ENCODE measurements at regions not wholly inside any gene's neighbourhood (a gene's known extent, or its start where the extent isn't known, plus 50 kb on each side); places are given as distances from the start of the nearest gene placed in this dataset.
"Not testable (repeated sequence)": the region's sequence is repeated elsewhere in the genome, so short reads cannot be mapped to it uniquely, and the experiment has no call there.

GRCh38 chr14:25340882-25341281 is 290.9 kb upstream of the STXBP6 start:
- BruUV-seq (replicated peaks) = no TSS peak
- no peak overlapping the region for H3K4me3 Mint-ChIP-seq (ENCODE audit: low read depth, unreplicated experiment)
- no peaks in the 10 kb centered on the region for H3K27me3 Mint-ChIP-seq (ENCODE audit: unreplicated experiment)
- peaks cover 5% of the 10 kb centered on the region for H3K9me3 Mint-ChIP-seq (ENCODE audit: low read depth, unreplicated experiment)
- H3K4me1 Mint-ChIP-seq (ENCODE audit: low read depth, unreplicated experiment) = no peaks in the 10 kb centered on the region
- no peak overlapping the region for H3K27ac Mint-ChIP-seq (ENCODE audit: unreplicated experiment)
- TF ChIP-seq CTCF (IDR thresholded peaks at IDR 0.05; ENCODE audit: unreplicated experiment) = no peak
- no peaks in the 10 kb centered on the region for H3K36me3 Mint-ChIP-seq (ENCODE audit: insufficient read depth, unreplicated experiment)
- CTCF ChIA-PET = no interaction called here
- intact Hi-C loops (cut with micrococcal nuclease; ENCODE audit: unreplicated experiment) = no loop called here
- no peak for DNase-seq

- no peak for DNase-seq
- no TSS peak for BruUV-seq (replicated peaks)
- CTCF ChIA-PET = interaction anchor here (0.7 kb wide), 1 partner anchor 442 kb away, joined by 4 read pairs; no protein-coding TSS in a partner anchor
- Mint-ChIP-seq H3K27me3 (ENCODE audit: unreplicated experiment) (no peaks in the 10 kb centered on the region), H3K4me1 (ENCODE audit: low read depth, unreplicated experiment) (no peaks in the 10 kb centered on the region), H3K9me3 (ENCODE audit: low read depth, unreplicated experiment) (peaks cover 14% of the 10 kb centered on the region), H3K36me3 (ENCODE audit: insufficient read depth, unreplicated experiment) (no peaks in the 10 kb centered on the region), H3K4me3 (ENCODE audit: low read depth, unreplicated experiment) (no peak overlapping the region), H3K27ac (ENCODE audit: unreplicated experiment) (no peak overlapping the region)
- no peak for TF ChIP-seq CTCF (IDR thresholded peaks at IDR 0.05; ENCODE audit: unreplicated experiment)
- intact Hi-C loops (cut with micrococcal nuclease; ENCODE audit: unreplicated experiment) = no loop called here
Measured at GRCh38 chr14:25322784-25323183, 272.8 kb upstream of the STXBP6 start.

- H3K4me3 Mint-ChIP-seq (ENCODE audit: low read depth, unreplicated experiment); H3K9me3 Mint-ChIP-seq (ENCODE audit: low read depth, unreplicated experiment); intact Hi-C loops (cut with micrococcal nuclease; ENCODE audit: unreplicated experiment); DNase-seq; H3K36me3 Mint-ChIP-seq (ENCODE audit: insufficient read depth, unreplicated experiment); H3K27me3 Mint-ChIP-seq (ENCODE audit: unreplicated experiment); BruUV-seq (replicated peaks); H3K27ac Mint-ChIP-seq (ENCODE audit: unreplicated experiment); CTCF ChIA-PET; H3K4me1 Mint-ChIP-seq (ENCODE audit: low read depth, unreplicated experiment): not testable (repeated sequence)
Measured at GRCh38 chr14:25316007-25316406, 266.1 kb upstream of the STXBP6 start.

GRCh38 chr14:25308244-25308643 is 258.3 kb upstream of the STXBP6 start:
- no peaks in the 10 kb centered on the region for H3K4me1 Mint-ChIP-seq (ENCODE audit: low read depth, unreplicated experiment)
- no peak for TF ChIP-seq CTCF (IDR thresholded peaks at IDR 0.05; ENCODE audit: unreplicated experiment)
- peaks cover 6% of the 10 kb centered on the region for H3K9me3 Mint-ChIP-seq (ENCODE audit: low read depth, unreplicated experiment)
- CTCF ChIA-PET = no interaction called here
- no peak overlapping the region for H3K27ac Mint-ChIP-seq (ENCODE audit: unreplicated experiment)
- no peak overlapping the region for H3K4me3 Mint-ChIP-seq (ENCODE audit: low read depth, unreplicated experiment)
- BruUV-seq (replicated peaks) = no TSS peak
- intact Hi-C loops (cut with micrococcal nuclease; ENCODE audit: unreplicated experiment) = no loop called here
- no peaks in the 10 kb centered on the region for H3K36me3 Mint-ChIP-seq (ENCODE audit: insufficient read depth, unreplicated experiment)
- H3K27me3 Mint-ChIP-seq (ENCODE audit: unreplicated experiment) = no peaks in the 10 kb centered on the region
- DNase-seq = no peak

- CTCF ChIA-PET = no interaction called here
- Mint-ChIP-seq H3K9me3 (ENCODE audit: low read depth, unreplicated experiment) (peaks cover 3% of the 10 kb centered on the region), H3K27me3 (ENCODE audit: unreplicated experiment) (no peaks in the 10 kb centered on the region), H3K4me3 (ENCODE audit: low read depth, unreplicated experiment) (no peak overlapping the region), H3K27ac (ENCODE audit: unreplicated experiment) (no peak overlapping the region), H3K4me1 (ENCODE audit: low read depth, unreplicated experiment) (no peaks in the 10 kb centered on the region), H3K36me3 (ENCODE audit: insufficient read depth, unreplicated experiment) (no peaks in the 10 kb centered on the region)
- no peak for TF ChIP-seq CTCF (IDR thresholded peaks at IDR 0.05; ENCODE audit: unreplicated experiment)
- BruUV-seq (replicated peaks) = no TSS peak
- DNase-seq = no peak
- intact Hi-C loops (cut with micrococcal nuclease; ENCODE audit: unreplicated experiment) = no loop called here
Measured at GRCh38 chr14:25303934-25304333, 254.0 kb upstream of the STXBP6 start.

Measured in Calu3 (cell line).